ENCODE measurements at regions not wholly inside any gene's neighbourhood (a gene's known extent, or its start where the extent isn't known, plus 50 kb on each side); places are given as distances from the start of the nearest gene placed in this dataset.
"Not testable (repeated sequence)": the region's sequence is repeated elsewhere in the genome, so short reads cannot be mapped to it uniquely, and the experiment has no call there.

GRCh38 chr4:128566693-128567092 is 242.8 kb upstream of the JADE1 start:
- no peak for DNase-seq

GRCh38 chr4:128565565-128566186 is 243.8 kb upstream of the JADE1 start:
- no peak for DNase-seq

- DNase-seq = no peak
These were observed 244.4 kb upstream of the JADE1 start for GRCh38 chr4:128565054-128565453.

GRCh38 chr4:128564081-128564630 is 245.3 kb upstream of the JADE1 start:
- DNase-seq = no peak

GRCh38 chr4:128560754-128561495 is 248.6 kb upstream of the JADE1 start:
- DNase-seq = no peak

GRCh38 chr4:128558896-128559679 is 250.4 kb upstream of the JADE1 start:
- DNase-seq = no peak

GRCh38 chr4:128556756-128557155 is 252.7 kb upstream of the JADE1 start:
- no peak for DNase-seq

- DNase-seq = no peak
These were observed 255.6 kb upstream of the JADE1 start for GRCh38 chr4:128553686-128554515.

- no peak for DNase-seq
These were observed 257.0 kb upstream of the JADE1 start for GRCh38 chr4:128552586-128552907.

- no peak for DNase-seq
These were observed 258.2 kb upstream of the JADE1 start for GRCh38 chr4:128551280-128551679.

GRCh38 chr4:128550060-128550459 is 259.4 kb upstream of the JADE1 start:
- no peak for DNase-seq

GRCh38 chr4:128549636-128550035 is 259.9 kb upstream of the JADE1 start:
- DNase-seq = no peak

- DNase-seq = no peak
These were observed 260.8 kb upstream of the PGRMC2 start for GRCh38 chr4:128548381-128548780.

GRCh38 chr4:128544272-128544671 is 256.7 kb upstream of the PGRMC2 start:
- no peak for DNase-seq

- no peak for DNase-seq
These were observed 256.1 kb upstream of the PGRMC2 start for GRCh38 chr4:128543696-128544095.

GRCh38 chr4:128542047-128542446 is 254.4 kb upstream of the PGRMC2 start:
- no peak for DNase-seq

- DNase-seq = no peak
These were observed 252.5 kb upstream of the PGRMC2 start for GRCh38 chr4:128540122-128540521.

- DNase-seq = no peak
These were observed 250.7 kb upstream of the PGRMC2 start for GRCh38 chr4:128538111-128538882.

GRCh38 chr4:128536746-128537145 is 249.1 kb upstream of the PGRMC2 start:
- DNase-seq = no peak

- not testable (repeated sequence) for DNase-seq
These were observed 247.9 kb upstream of the PGRMC2 start for GRCh38 chr4:128535510-128535909.
